Mesenchymal stem cell (in vitro differentiated cells and primary cell): ENCODE measurements at regions not wholly inside any gene's neighbourhood (a gene's known extent, or its start where the extent isn't known, plus 50 kb on each side); places are given as distances from the start of the nearest gene placed in this dataset. TPM values are rescaled to one million over a fixed set of nuclear protein-coding genes. Genes with fewer than 3 reads are reported as not detected.
"Not testable (repeated sequence)": the region's sequence is repeated elsewhere in the genome, so short reads cannot be mapped to it uniquely, and the experiment has no call there.

Experiments
- DNase-seq: peaks from one replicate; pipeline ENCODE4 v3.0.0-alpha.2; 2013
- H2AFZ ChIP-seq: one replicate; pipeline ENCODE4 v1.6.1; 2013; ENCODE audit warnings: low read depth, mild to moderate bottlenecking, control low read depth, inconsistent platforms, low read length, moderate library complexity
- H2AK5ac ChIP-seq: 2 replicates; pipeline ENCODE4 v1.6.1; 2013; ENCODE audit warnings: low read length, moderate library complexity, mild to moderate bottlenecking, inconsistent platforms; ENCODE audit not compliant: severe bottlenecking
- H2BK120ac ChIP-seq: one replicate; pipeline ENCODE4 v1.6.1; 2013; ENCODE audit warnings: low read depth, mild to moderate bottlenecking, inconsistent platforms, low read length, moderate library complexity
- H2BK12ac ChIP-seq, 2 experiments: one replicate each; pipeline ENCODE4 v1.6.1; 2013; ENCODE audit warnings: inconsistent platforms in 2 of 2, low read length in 2 of 2, mild to moderate bottlenecking in 2 of 2, moderate library complexity in 2 of 2, control low read depth in 1 of 2
- H2BK15ac ChIP-seq: one replicate; pipeline ENCODE4 v1.6.1; 2013; ENCODE audit warnings: mild to moderate bottlenecking, low read depth, inconsistent platforms; ENCODE audit not compliant: poor library complexity, severe bottlenecking
- H2BK5ac ChIP-seq: 2 replicates; pipeline ENCODE4 v1.6.1; 2013; ENCODE audit warnings: low read depth, mild to moderate bottlenecking, low read length, control low read depth, inconsistent platforms; ENCODE audit not compliant: poor library complexity, severe bottlenecking
- H3K14ac ChIP-seq, 2 experiments: one replicate each; pipeline ENCODE4 v1.6.1; 2013; ENCODE audit warnings: inconsistent platforms in 2 of 2, low read length in 2 of 2, control low read depth in 1 of 2, mild to moderate bottlenecking in 1 of 2, moderate library complexity in 1 of 2
- H3K18ac ChIP-seq, 2 experiments: one replicate each; pipeline ENCODE4 v1.6.1; 2013; ENCODE audit warnings: inconsistent platforms in 2 of 2, low read length in 2 of 2, control low read depth in 1 of 2, low read depth in 1 of 2, mild to moderate bottlenecking in 1 of 2
- H3K23ac ChIP-seq, 2 experiments: one replicate each; pipeline ENCODE4 v1.6.1; 2013; ENCODE audit warnings: inconsistent platforms in 2 of 2, low read length in 2 of 2, mild to moderate bottlenecking in 2 of 2, moderate library complexity in 2 of 2, control low read depth in 1 of 2
- H3K27ac ChIP-seq: 2 replicates; pipeline ENCODE4 v1.5.1; 2013; ENCODE audit warnings: mild to moderate bottlenecking, moderate library complexity, low read length, control low read depth, inconsistent platforms; ENCODE audit not compliant: poor library complexity, severe bottlenecking
- H3K27me3 ChIP-seq, 2 experiments: 2 replicates each; pipeline versions ENCODE4 v1.6.1 to v1.7.0; 2013; ENCODE audit warnings: low read length in 2 of 2, mild to moderate bottlenecking in 2 of 2, moderate library complexity in 2 of 2, control low read depth in 1 of 2, inconsistent platforms in 1 of 2; ENCODE audit not compliant: control insufficient read depth in 1 of 2, insufficient read depth in 1 of 2
- H3K36me3 ChIP-seq, 2 experiments: 2 replicates each; pipeline versions ENCODE4 v1.6.1 to v1.7.0; 2013; ENCODE audit warnings: low read length in 2 of 2, control low read depth in 1 of 2, inconsistent platforms in 1 of 2, low read depth in 1 of 2, mild to moderate bottlenecking in 1 of 2; ENCODE audit not compliant: insufficient read depth in 2 of 2, control insufficient read depth in 1 of 2
- H3K4ac ChIP-seq, 2 experiments: one replicate each; pipeline ENCODE4 v1.6.1; 2013; ENCODE audit warnings: inconsistent platforms in 2 of 2, low read length in 2 of 2, mild to moderate bottlenecking in 2 of 2, moderate library complexity in 2 of 2, control low read depth in 1 of 2, low read depth in 1 of 2
- H3K4me1 ChIP-seq: 2 replicates; pipeline ENCODE4 v1.6.1; 2013; ENCODE audit warnings: low read depth, low read length, control low read depth; ENCODE audit not compliant: control insufficient read depth, insufficient read depth
- H3K4me2 ChIP-seq: 2 replicates; pipeline ENCODE4 v1.6.1; 2013; ENCODE audit warnings: low read length, mild to moderate bottlenecking, inconsistent platforms; ENCODE audit not compliant: poor library complexity, severe bottlenecking
- H3K4me3 ChIP-seq, 2 experiments: 2 replicates each; pipeline versions ENCODE4 v1.5.1 to v1.7.0; 2013; ENCODE audit warnings: low read length in 2 of 2, mild to moderate bottlenecking in 2 of 2, control low read depth in 1 of 2, low read depth in 1 of 2; ENCODE audit not compliant: insufficient read depth in 1 of 2
- H3K79me1 ChIP-seq: replicated peaks from 2 replicates; pipeline ENCODE4 v1.6.1; 2013; ENCODE audit warnings: mild to moderate bottlenecking, control low read depth, low read length, inconsistent platforms; ENCODE audit not compliant: poor library complexity, severe bottlenecking
- H3K9ac ChIP-seq: 2 replicates; pipeline ENCODE4 v1.7.0; 2013; ENCODE audit warnings: mild to moderate bottlenecking, low read length, moderate library complexity
- H3K9me3 ChIP-seq: 2 replicates; pipeline ENCODE4 v1.7.0; 2013; ENCODE audit warnings: mild to moderate bottlenecking, low read length; ENCODE audit not compliant: control insufficient read depth
- H4K8ac ChIP-seq: one replicate; pipeline ENCODE4 v1.6.1; 2013; ENCODE audit warnings: inconsistent platforms, mild to moderate bottlenecking, low read length, moderate library complexity
- H4K91ac ChIP-seq: one replicate; pipeline ENCODE4 v1.6.1; 2013; ENCODE audit warnings: mild to moderate bottlenecking, low read length, inconsistent platforms
- WGBS: methylation state at CpG from one replicate; pipeline ENCODE4 v1.1.7; 2013; ENCODE audit warnings: mixed read lengths; 5-methylcytosine and 5-hydroxymethylcytosine counted together
- small RNA-seq: library from polyadenylated mRNA; stranded (forward); fragments of <200 nt; extraction: miRNeasy Mini kit (QIAGEN cat#:217004); gene quantifications from one replicate; pipeline ENCODE3, GENCODE V24; 2013; ENCODE audit warnings: low read depth

GRCh38 chr9:67800170-67800569, 58.6 kb upstream of the ANKRD20A1 start:
- not testable (repeated sequence) for H2AFZ ChIP-seq, H3K4me2 ChIP-seq, H3K79me1 ChIP-seq, H3K23ac ChIP-seq, H2BK15ac ChIP-seq, H3K27me3 ChIP-seq, H3K9me3 ChIP-seq, H2AK5ac ChIP-seq, H3K14ac ChIP-seq, H3K18ac ChIP-seq, H3K36me3 ChIP-seq, H4K91ac ChIP-seq, H3K9ac ChIP-seq, H3K4me1 ChIP-seq, H3K27ac ChIP-seq, H3K4me3 ChIP-seq, H2BK12ac ChIP-seq, H2BK120ac ChIP-seq, H3K4ac ChIP-seq, H2BK5ac ChIP-seq, DNase-seq, H4K8ac ChIP-seq
- no CpG with 5 or more reads among the region's 7 CpGs for WGBS

Small RNAs in the stretch of these regions (small RNA-seq; reads per million reads assigned to genes)
- gene AL627230.1 (not detected), gene AL627230.3 (not detected), gene AL627230.5 (not detected), gene AL627230.6 (not detected), gene AL627230.8 (not detected), gene FAM27B (not detected), gene RF00156 (not detected), gene RN7SL787P (not detected)
